ENCODE measurements at regions not wholly inside any gene's neighbourhood (a gene's known extent, or its start where the extent isn't known, plus 50 kb on each side); places are given as distances from the start of the nearest gene placed in this dataset.

GRCh38 chr6:88536071-88536625 is 370.0 kb upstream of the CNR1 start:
- TF ChIP-seq CTCF (IDR thresholded peaks at IDR 0.05; ENCODE audit: insufficient read depth, low read length, poor library complexity, severe bottlenecking) = no peak
- TF ChIP-seq EZH2phosphoT487 (conservative IDR thresholded peaks at IDR 0.05; ENCODE audit: low read length) = no peak
